Body of pancreas (tissue), 4 donors: ENCODE measurements at regions not wholly inside any gene's neighbourhood (a gene's known extent, or its start where the extent isn't known, plus 50 kb on each side); places are given as distances from the start of the nearest gene placed in this dataset.

Experiments used
- POLR2A ChIP-seq, 3 donors: fragments of 450-650 bp; IDR thresholded peaks; one replicate each; pipeline ENCODE4 v1.6.1; 2016; ENCODE audit warnings: antibody characterized with exemption in 3 of 3, mild to moderate bottlenecking in 2 of 3
- TF ChIP-seq, protein P1 (sequence below), 7 experiments: fragments of 450-650 bp in 4 of 7; fragments of 200-600 bp in 3 of 7; sonication (generic) in 3 of 7; IDR thresholded peaks; one replicate each; pipeline ENCODE4 v1.5.1; 2016 to 2019; ENCODE audit warnings: antibody characterized with exemption in 7 of 7

DNA sequence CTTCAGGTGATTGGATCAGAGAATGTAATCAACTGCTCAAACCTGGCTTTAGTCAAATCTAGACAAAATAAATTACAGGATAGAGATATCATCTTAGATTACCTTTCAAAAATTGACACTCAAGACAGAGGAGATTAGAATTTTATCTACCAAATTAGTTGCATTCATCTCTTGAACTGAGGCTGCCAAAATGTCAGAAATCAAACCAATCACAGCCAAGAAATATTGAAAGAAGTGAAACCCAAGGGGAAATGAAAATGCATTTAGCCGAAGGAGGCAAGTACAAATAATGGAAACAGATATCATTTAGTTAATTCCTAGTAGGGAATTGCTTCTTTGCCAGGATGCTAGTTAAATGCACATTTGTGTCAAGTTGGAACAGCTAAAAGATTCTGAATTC lies 261.1 kb upstream of the PDZRN3 start:
- TF ChIP-seq, protein P1, sequence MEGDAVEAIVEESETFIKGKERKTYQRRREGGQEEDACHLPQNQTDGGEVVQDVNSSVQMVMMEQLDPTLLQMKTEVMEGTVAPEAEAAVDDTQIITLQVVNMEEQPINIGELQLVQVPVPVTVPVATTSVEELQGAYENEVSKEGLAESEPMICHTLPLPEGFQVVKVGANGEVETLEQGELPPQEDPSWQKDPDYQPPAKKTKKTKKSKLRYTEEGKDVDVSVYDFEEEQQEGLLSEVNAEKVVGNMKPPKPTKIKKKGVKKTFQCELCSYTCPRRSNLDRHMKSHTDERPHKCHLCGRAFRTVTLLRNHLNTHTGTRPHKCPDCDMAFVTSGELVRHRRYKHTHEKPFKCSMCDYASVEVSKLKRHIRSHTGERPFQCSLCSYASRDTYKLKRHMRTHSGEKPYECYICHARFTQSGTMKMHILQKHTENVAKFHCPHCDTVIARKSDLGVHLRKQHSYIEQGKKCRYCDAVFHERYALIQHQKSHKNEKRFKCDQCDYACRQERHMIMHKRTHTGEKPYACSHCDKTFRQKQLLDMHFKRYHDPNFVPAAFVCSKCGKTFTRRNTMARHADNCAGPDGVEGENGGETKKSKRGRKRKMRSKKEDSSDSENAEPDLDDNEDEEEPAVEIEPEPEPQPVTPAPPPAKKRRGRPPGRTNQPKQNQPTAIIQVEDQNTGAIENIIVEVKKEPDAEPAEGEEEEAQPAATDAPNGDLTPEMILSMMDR (IDR thresholded peaks at IDR 0.05) = no peak
- TF ChIP-seq POLR2A (IDR thresholded peaks at IDR 0.05) = no peak
